HG02759 (cell line): ENCODE measurements at regions not wholly inside any gene's neighbourhood (a gene's known extent, or its start where the extent isn't known, plus 50 kb on each side); places are given as distances from the start of the nearest gene placed in this dataset.

Experiments
- ATAC-seq: cut with Tn5 transposase; IDR thresholded peaks from one replicate; pipeline ENCODE4 v1.9.1; 2021; ENCODE audit warnings: mild to moderate bottlenecking, moderate library complexity; ENCODE audit not compliant: unreplicated experiment

- no peak for ATAC-seq
Measured at GRCh38 chr3:71893702-71894479, 108.9 kb upstream of the PROK2 start.

- no peak for ATAC-seq
Measured at GRCh38 chr3:71893122-71893521, 108.2 kb upstream of the PROK2 start.

- no peak for ATAC-seq
Measured at GRCh38 chr3:71891483-71891882, 106.5 kb upstream of the PROK2 start.

GRCh38 chr3:71890356-71890931 is 105.5 kb upstream of the PROK2 start:
- ATAC-seq: no peak

- no peak for ATAC-seq
Measured at GRCh38 chr3:71887256-71887655, 102.3 kb upstream of the PROK2 start.

GRCh38 chr3:71885006-71885405 is 100.1 kb upstream of the PROK2 start:
- ATAC-seq: no peak

DNA sequence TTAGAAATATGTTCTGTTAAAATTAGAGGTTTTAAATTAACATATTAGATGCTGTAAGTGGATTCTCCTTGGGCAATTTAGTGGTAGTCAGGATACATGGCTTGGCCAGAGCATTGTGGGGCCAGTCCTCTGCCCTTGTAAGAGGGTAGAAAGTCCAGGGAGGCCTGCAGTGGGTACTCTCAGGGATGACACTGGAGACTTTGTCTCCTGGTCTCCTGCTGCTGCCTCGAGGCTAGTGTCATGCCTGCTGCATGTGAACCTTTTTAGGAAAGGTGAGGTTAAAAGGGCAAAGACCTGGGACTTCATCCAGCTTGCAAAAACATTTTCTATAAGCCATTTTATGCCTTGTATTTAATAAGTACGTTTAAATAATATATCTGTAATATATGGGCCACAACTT is 96.8 kb upstream of the PROK2 start:
- ATAC-seq: no peak

GRCh38 chr3:71881041-71881440 is 96.1 kb upstream of the PROK2 start:
- ATAC-seq: no peak

GRCh38 chr3:71879089-71879488 is 94.1 kb upstream of the PROK2 start:
- no peak for ATAC-seq

- ATAC-seq: no peak
Measured at GRCh38 chr3:71876135-71877105, 91.5 kb upstream of the PROK2 start.

- ATAC-seq: peak; percentile 91
Measured at GRCh38 chr3:71875461-71875947, 90.6 kb upstream of the PROK2 start.

- peak; percentile 25 for ATAC-seq
Measured at GRCh38 chr3:71874618-71875017, 89.7 kb upstream of the PROK2 start.

DNA sequence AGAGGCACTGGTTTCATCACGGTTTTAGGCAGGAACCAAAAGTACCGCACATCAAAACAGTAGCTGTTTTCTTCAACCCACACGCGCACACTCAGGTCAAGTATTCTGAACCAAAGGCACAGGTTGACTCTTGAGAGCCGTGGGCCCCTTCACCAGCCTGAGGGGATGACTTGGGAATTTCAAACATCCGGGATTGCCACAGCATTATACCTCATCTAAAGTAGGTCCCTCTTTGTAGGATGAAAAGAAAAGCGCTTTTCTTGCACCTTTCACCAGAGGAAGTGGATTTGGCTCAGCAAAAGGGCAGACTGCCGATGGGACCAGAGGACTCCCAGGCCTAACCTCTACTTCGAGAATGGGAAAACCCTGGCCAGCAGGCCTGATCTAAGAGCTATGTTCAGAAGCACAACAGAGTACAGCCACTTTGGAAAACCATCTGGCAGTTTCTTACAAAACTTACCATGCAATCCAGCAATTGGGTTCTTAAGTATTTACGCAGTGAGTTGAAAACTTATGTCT is 88.2 kb upstream of the PROK2 start:
- ATAC-seq: no peak

GRCh38 chr3:71872256-71872655 is 87.3 kb upstream of the PROK2 start:
- no peak for ATAC-seq

- ATAC-seq: no peak
Measured at GRCh38 chr3:71870966-71871512, 86.1 kb upstream of the PROK2 start.

DNA sequence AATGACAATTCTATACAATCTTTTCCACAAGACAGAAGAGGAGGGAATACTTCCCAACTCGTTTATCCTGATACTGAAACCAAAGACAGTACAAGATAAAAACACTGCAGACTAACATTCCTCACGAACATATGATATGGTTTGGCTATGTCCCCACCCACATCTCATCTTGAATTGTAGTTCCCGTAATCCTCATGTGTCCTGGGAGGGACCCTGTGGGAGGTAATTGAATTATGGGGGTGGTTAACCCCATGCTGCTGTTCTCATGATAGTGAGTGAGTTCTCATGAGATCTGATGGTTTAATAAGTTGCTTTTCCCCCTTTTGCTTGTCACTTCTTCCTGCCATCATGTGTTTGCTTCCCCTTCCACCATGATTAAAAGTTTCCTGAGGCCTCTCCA is 83.9 kb upstream of the PROK2 start:
- ATAC-seq: no peak

DNA sequence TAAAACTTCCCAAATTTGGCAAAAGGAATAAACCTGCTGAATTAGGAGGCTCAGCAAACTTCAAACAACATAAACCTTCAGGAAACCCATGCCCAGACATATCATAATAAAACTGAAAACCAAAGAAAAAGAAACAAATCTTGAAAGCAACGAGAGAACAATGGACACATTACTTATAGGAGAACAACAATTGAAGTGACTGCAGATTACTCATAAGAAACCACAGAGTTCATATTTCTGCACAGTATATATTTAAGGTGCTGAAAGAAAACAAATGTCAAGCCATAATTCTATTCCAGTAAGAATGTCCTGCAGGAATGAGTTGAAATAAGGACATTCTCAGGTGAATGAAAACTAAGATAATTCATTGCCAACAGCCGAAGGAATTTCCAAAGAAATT is 80.8 kb upstream of the PROK2 start:
- no peak for ATAC-seq

- no peak for ATAC-seq
Measured at GRCh38 chr3:71863563-71864190, 78.7 kb upstream of the PROK2 start.

DNA sequence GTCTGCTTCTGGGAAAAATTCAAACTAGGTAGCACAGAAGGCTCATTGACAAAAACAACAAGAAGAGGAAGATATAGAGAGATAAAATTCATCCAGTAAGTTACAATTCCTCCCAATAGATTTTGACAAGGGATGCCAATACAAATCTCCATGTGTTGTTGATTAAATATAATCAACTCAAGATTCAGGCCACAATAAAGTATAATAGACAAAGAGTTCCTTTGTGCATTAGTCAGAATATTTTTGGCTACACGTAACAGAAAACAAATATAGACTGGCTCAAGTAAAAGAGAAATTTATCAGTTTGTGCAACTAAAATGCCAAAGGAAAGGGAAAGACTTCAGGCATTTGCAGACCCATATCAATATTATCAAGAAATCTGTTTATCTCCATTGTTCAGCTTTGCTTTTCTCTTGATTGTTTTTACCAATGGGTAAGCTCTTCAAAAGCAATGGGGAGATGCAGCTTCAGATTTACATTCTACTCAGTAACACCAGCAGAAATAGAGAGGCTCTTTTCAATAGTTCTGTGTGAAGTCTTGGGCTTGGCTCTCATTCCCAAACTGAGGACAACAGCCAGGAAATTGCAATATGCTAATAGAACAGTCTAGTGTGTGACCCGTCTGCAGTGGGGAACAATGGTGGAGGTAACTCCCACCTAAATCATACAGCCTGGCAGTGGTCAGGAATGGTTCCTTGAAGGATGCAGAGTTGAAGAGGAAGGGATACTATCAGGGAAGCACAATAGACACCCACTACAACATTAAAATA is 77.6 kb upstream of the PROK2 start:
- ATAC-seq: no peak

DNA sequence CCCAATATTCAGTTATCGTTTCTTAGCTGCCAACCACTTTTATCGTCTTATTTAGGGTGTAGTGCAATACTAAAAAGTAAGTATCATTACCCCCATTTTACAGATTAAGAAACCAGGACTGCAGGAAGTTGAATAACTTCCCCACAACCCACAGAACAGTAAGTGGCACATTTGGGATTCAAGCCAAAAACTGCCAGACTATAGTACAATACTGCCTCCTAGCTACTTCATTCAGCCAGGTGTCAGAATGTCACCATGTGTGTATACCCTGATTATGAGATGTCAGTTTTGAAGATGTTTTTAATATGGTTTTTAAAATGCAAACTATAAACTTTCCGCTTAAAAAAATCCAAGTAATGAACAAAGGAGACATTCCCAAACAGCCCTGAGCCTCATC is 74.2 kb upstream of the PROK2 start:
- no peak for ATAC-seq
